Neural cell (in vitro differentiated cells): ENCODE measurements at regions not wholly inside any gene's neighbourhood (a gene's known extent, or its start where the extent isn't known, plus 50 kb on each side); places are given as distances from the start of the nearest gene placed in this dataset.

Experiments used
- H2AFZ ChIP-seq: fragments of 200-600, 300-800 bp; sonication (generic), shearing (Covaris generic); 2 replicates; pipeline ENCODE4 v1.6.0; 2014; ENCODE audit warnings: low read depth, mild to moderate bottlenecking, antibody characterized with exemption, low read length, moderate library complexity
- H3F3A ChIP-seq: fragments of 200-600 bp; shearing (Covaris generic); 2 replicates; pipeline ENCODE4 v1.6.1; 2016; ENCODE audit warnings: mild to moderate bottlenecking, moderate library complexity, mixed read lengths, antibody characterized with exemption, low read length; ENCODE audit not compliant: insufficient read depth, poor library complexity, severe bottlenecking
- H3K27ac ChIP-seq: fragments of 200-600, 300-800 bp; sonication (generic), shearing (Covaris generic); 2 replicates; pipeline ENCODE4 v1.5.1; 2014; ENCODE audit warnings: mild to moderate bottlenecking, low read length, moderate library complexity
- H3K27me3 ChIP-seq: fragments of 300-800, 200-600 bp; sonication (generic), shearing (Covaris generic); 2 replicates; pipeline ENCODE4 v1.6.0; 2014; ENCODE audit warnings: mild to moderate bottlenecking, low read depth, low read length, moderate library complexity; ENCODE audit not compliant: insufficient read depth
- H3K36me3 ChIP-seq: fragments of 300-800, 200-600 bp; sonication (generic), shearing (Covaris generic); 2 replicates; pipeline ENCODE4 v1.5.1; 2014; ENCODE audit warnings: mild to moderate bottlenecking, antibody characterized with exemption, low read length, moderate library complexity; ENCODE audit not compliant: insufficient read depth
- H3K4me2 ChIP-seq: fragments of 300-800, 200-600 bp; sonication (generic), shearing (Covaris generic); 2 replicates; pipeline ENCODE4 v1.6.0; 2014; ENCODE audit warnings: mild to moderate bottlenecking, low read length
- H3K4me3 ChIP-seq: fragments of 300-800, 200-600 bp; sonication (generic), shearing (Covaris generic); 2 replicates; pipeline ENCODE4 v1.5.1; 2014; ENCODE audit warnings: mild to moderate bottlenecking, low read length, moderate library complexity
- H3K79me2 ChIP-seq: fragments of 200-600 bp; shearing (Covaris generic); replicated peaks from 2 replicates; pipeline ENCODE4 v1.6.0; 2014; ENCODE audit warnings: mild to moderate bottlenecking, low read length, moderate library complexity; ENCODE audit not compliant: insufficient read depth
- H3K9ac ChIP-seq: fragments of 300-800, 200-600 bp; sonication (generic), shearing (Covaris generic); 2 replicates; pipeline ENCODE4 v1.6.1; 2016; ENCODE audit warnings: mild to moderate bottlenecking, low read length, mixed read lengths
- H3K9me2 ChIP-seq: fragments of 200-600 bp; shearing (Covaris generic); 2 replicates; pipeline ENCODE4 v1.6.1; 2016; ENCODE audit warnings: mild to moderate bottlenecking, low read length, mixed read lengths; ENCODE audit not compliant: insufficient read depth
- H3K9me3 ChIP-seq: fragments of 200-600, 300-800 bp; sonication (generic), shearing (Covaris generic); 2 replicates; pipeline ENCODE4 v1.6.1; 2016; ENCODE audit warnings: mild to moderate bottlenecking, mixed run types, low read length, moderate library complexity, mixed read lengths
- H4K20me1 ChIP-seq: fragments of 200-600 bp; shearing (Covaris generic); 2 replicates; pipeline ENCODE4 v1.6.1; 2016; ENCODE audit warnings: mild to moderate bottlenecking, mixed run types; ENCODE audit not compliant: insufficient read depth
- CTCF ChIP-seq: fragments of 450-650 bp; IDR thresholded peaks from 2 replicates; pipeline ENCODE4 v1.5.1; 2014; ENCODE audit warnings: antibody characterized with exemption, mild to moderate bottlenecking, moderate library complexity; ENCODE audit not compliant: poor library complexity, severe bottlenecking
- EP300 ChIP-seq: fragments of 450-650 bp; conservative IDR thresholded peaks from 2 replicates; pipeline ENCODE4 v1.6.1; 2014; ENCODE audit warnings: antibody characterized with exemption, mild to moderate bottlenecking, moderate library complexity; ENCODE audit not compliant: poor library complexity, severe bottlenecking
- EZH2 ChIP-seq: fragments of 200-600, 300-800 bp; shearing (Covaris generic), sonication (generic); IDR thresholded peaks from 2 replicates; pipeline ENCODE4 v1.6.1; 2014; ENCODE audit warnings: antibody characterized with exemption, low read length, borderline replicate concordance, mild to moderate bottlenecking; ENCODE audit not compliant: insufficient read depth, poor library complexity, severe bottlenecking
- MXI1 ChIP-seq: fragments of 450-650 bp; conservative IDR thresholded peaks from 2 replicates; pipeline ENCODE4 v1.6.1; 2014; ENCODE audit warnings: antibody characterized with exemption, mild to moderate bottlenecking; ENCODE audit not compliant: poor library complexity, severe bottlenecking
- POLR2AphosphoS5 ChIP-seq: IDR thresholded peaks from 2 replicates; pipeline ENCODE4 v1.6.1; 2012
- RAD21 ChIP-seq: fragments of 450-650 bp; conservative IDR thresholded peaks from 2 replicates; pipeline ENCODE4 v1.6.1; 2014; ENCODE audit warnings: antibody characterized with exemption, mild to moderate bottlenecking, moderate library complexity
- REST ChIP-seq: IDR thresholded peaks from 2 replicates; pipeline ENCODE4 v1.6.1; 2012; ENCODE audit warnings: borderline replicate concordance
- SMC3 ChIP-seq: fragments of 450-650 bp; conservative IDR thresholded peaks from 2 replicates; pipeline ENCODE4 v1.6.1; 2014; ENCODE audit warnings: antibody characterized with exemption, mild to moderate bottlenecking, moderate library complexity; ENCODE audit not compliant: poor library complexity
- TAF1 ChIP-seq: IDR thresholded peaks from 2 replicates; pipeline ENCODE4 v1.6.1; 2012; ENCODE audit warnings: low read depth

GRCh38 chr2:206375956-206376355 lies 67.4 kb upstream of the ADAM23 start:
- H3K9ac ChIP-seq, result no peak overlapping the region
- H3F3A ChIP-seq, result no peaks in the 10 kb centered on the region
- H3K4me2 ChIP-seq, result no peak overlapping the region
- H3K36me3 ChIP-seq, result no peaks in the 10 kb centered on the region
- H3K4me3 ChIP-seq, result no peak overlapping the region
- H3K9me2 ChIP-seq, result no peaks in the 10 kb centered on the region
- TF ChIP-seq REST (no peak), MXI1 (no peak), RAD21 (no peak), CTCF (no peak), EZH2 (no peak), SMC3 (no peak), EP300 (no peak), TAF1 (no peak), POLR2AphosphoS5 (no peak)
- H4K20me1 ChIP-seq, result no peaks in the 10 kb centered on the region
- H2AFZ ChIP-seq, result no peak overlapping the region
- peaks cover 8% of the 10 kb centered on the region for H3K9me3 ChIP-seq
- no peaks in the 10 kb centered on the region for H3K27me3 ChIP-seq
- H3K27ac ChIP-seq, result no peak overlapping the region
- H3K79me2 ChIP-seq, result no peaks in the 10 kb centered on the region

GRCh38 chr2:206378835-206379234 lies 64.5 kb upstream of the ADAM23 start:
- Histone ChIP-seq H3F3A (no peaks in the 10 kb centered on the region), H3K9me3 (peaks cover 4% of the 10 kb centered on the region), H3K27me3 (no peaks in the 10 kb centered on the region), H4K20me1 (no peaks in the 10 kb centered on the region), H3K36me3 (no peaks in the 10 kb centered on the region), H3K9ac (no peak overlapping the region), H3K4me2 (no peak overlapping the region), H3K4me3 (no peak overlapping the region), H2AFZ (no peak overlapping the region), H3K27ac (no peak overlapping the region), H3K79me2 (no peaks in the 10 kb centered on the region), H3K9me2 (no peaks in the 10 kb centered on the region)
- TF ChIP-seq RAD21, result no peak
- no peak for TF ChIP-seq POLR2AphosphoS5
- TF ChIP-seq EZH2, result no peak
- no peak for TF ChIP-seq REST
- TF ChIP-seq MXI1, result no peak
- TF ChIP-seq SMC3, result no peak
- TF ChIP-seq EP300, result no peak
- no peak for TF ChIP-seq TAF1
- TF ChIP-seq CTCF, result no peak
